Thyroid gland (tissue), 4 donors: ENCODE measurements at regions not wholly inside any gene's neighbourhood (a gene's known extent, or its start where the extent isn't known, plus 50 kb on each side); places are given as distances from the start of the nearest gene placed in this dataset.

Source experiments
- POLR2A ChIP-seq, 2 donors: fragments of 450-650 bp; IDR thresholded peaks; one replicate each; pipeline ENCODE4 v1.6.1; 2017; ENCODE audit warnings: antibody characterized with exemption in 2 of 2, mild to moderate bottlenecking in 2 of 2, moderate library complexity in 1 of 2
- TF ChIP-seq, protein P1 (sequence below), 6 experiments: fragments of 200-600 bp in 3 of 6; fragments of 450-650 bp in 3 of 6; sonication (generic) in 3 of 6; IDR thresholded peaks; one replicate each; pipeline ENCODE4 v1.5.1; 2016 to 2019; ENCODE audit warnings: antibody characterized with exemption in 6 of 6, mild to moderate bottlenecking in 2 of 6, inconsistent platforms in 1 of 6, moderate library complexity in 1 of 6

- TF ChIP-seq, protein P1, sequence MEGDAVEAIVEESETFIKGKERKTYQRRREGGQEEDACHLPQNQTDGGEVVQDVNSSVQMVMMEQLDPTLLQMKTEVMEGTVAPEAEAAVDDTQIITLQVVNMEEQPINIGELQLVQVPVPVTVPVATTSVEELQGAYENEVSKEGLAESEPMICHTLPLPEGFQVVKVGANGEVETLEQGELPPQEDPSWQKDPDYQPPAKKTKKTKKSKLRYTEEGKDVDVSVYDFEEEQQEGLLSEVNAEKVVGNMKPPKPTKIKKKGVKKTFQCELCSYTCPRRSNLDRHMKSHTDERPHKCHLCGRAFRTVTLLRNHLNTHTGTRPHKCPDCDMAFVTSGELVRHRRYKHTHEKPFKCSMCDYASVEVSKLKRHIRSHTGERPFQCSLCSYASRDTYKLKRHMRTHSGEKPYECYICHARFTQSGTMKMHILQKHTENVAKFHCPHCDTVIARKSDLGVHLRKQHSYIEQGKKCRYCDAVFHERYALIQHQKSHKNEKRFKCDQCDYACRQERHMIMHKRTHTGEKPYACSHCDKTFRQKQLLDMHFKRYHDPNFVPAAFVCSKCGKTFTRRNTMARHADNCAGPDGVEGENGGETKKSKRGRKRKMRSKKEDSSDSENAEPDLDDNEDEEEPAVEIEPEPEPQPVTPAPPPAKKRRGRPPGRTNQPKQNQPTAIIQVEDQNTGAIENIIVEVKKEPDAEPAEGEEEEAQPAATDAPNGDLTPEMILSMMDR (IDR thresholded peaks at IDR 0.05) = no peak
- TF ChIP-seq POLR2A (IDR thresholded peaks at IDR 0.05) = no peak
These were observed 83.8 kb downstream of the TENT5A start for GRCh38 chr6:81668615-81669047.
